ENCODE measurements at regions not wholly inside any gene's neighbourhood (a gene's known extent, or its start where the extent isn't known, plus 50 kb on each side); places are given as distances from the start of the nearest gene placed in this dataset.

- no peak for DNase-seq (ENCODE audit: low read depth in 2 of 2)
Observed at GRCh38 chr1:30516485-30516858, 206.9 kb downstream of the MATN1 start.

GRCh38 chr1:30515755-30516484 is 207.5 kb downstream of the MATN1 start:
- no peak for DNase-seq (ENCODE audit: low read depth in 2 of 2)

GRCh38 chr1:30514945-30515344 is 208.4 kb downstream of the MATN1 start:
- no peak for DNase-seq (ENCODE audit: low read depth in 2 of 2)

GRCh38 chr1:30514137-30514654 is 209.2 kb downstream of the MATN1 start:
- DNase-seq (ENCODE audit: low read depth in 2 of 2) = no peak

GRCh38 chr1:30513396-30514136 is 209.8 kb downstream of the MATN1 start:
- no peak for DNase-seq (ENCODE audit: low read depth in 2 of 2)

- DNase-seq (ENCODE audit: low read depth in 2 of 2) = no peak
Observed at GRCh38 chr1:30512914-30513265, 210.5 kb downstream of the MATN1 start.

GRCh38 chr1:30511991-30512913 is 211.1 kb downstream of the MATN1 start:
- DNase-seq (ENCODE audit: low read depth in 2 of 2) = no peak

GRCh38 chr1:30511563-30511962 is 211.8 kb downstream of the MATN1 start:
- DNase-seq (ENCODE audit: low read depth in 2 of 2) = no peak

- DNase-seq (ENCODE audit: low read depth in 2 of 2) = no peak
Observed at GRCh38 chr1:30511106-30511505, 212.3 kb downstream of the MATN1 start.

GRCh38 chr1:30509670-30510069 is 213.7 kb downstream of the MATN1 start:
- no peak for DNase-seq (ENCODE audit: low read depth in 2 of 2)

- DNase-seq (ENCODE audit: low read depth in 2 of 2) = no peak
Observed at GRCh38 chr1:30508611-30509010, 214.8 kb downstream of the MATN1 start.

GRCh38 chr1:30508175-30508448 is 215.3 kb downstream of the MATN1 start:
- DNase-seq (ENCODE audit: low read depth in 2 of 2) = no peak

GRCh38 chr1:30507401-30508174 is 215.8 kb downstream of the MATN1 start:
- DNase-seq (ENCODE audit: low read depth in 2 of 2) = no peak

GRCh38 chr1:30507016-30507312 is 216.4 kb downstream of the MATN1 start:
- no peak for DNase-seq (ENCODE audit: low read depth in 2 of 2)

- no peak for DNase-seq (ENCODE audit: low read depth in 2 of 2)
Observed at GRCh38 chr1:30506291-30507015, 216.9 kb downstream of the MATN1 start.

- no peak for DNase-seq (ENCODE audit: low read depth in 2 of 2)
Observed at GRCh38 chr1:30505853-30506252, 217.5 kb downstream of the MATN1 start.

- no peak for DNase-seq (ENCODE audit: low read depth in 2 of 2)
Observed at GRCh38 chr1:30492451-30492850, 230.9 kb downstream of the MATN1 start.

GRCh38 chr1:30491831-30492230 is 231.6 kb downstream of the MATN1 start:
- no peak for DNase-seq (ENCODE audit: low read depth in 2 of 2)

GRCh38 chr1:30490554-30491053 is 232.8 kb downstream of the MATN1 start:
- DNase-seq (ENCODE audit: low read depth in 2 of 2) = no peak

- DNase-seq (ENCODE audit: low read depth in 2 of 2) = no peak
Observed at GRCh38 chr1:30489737-30490389, 233.5 kb downstream of the MATN1 start.

Data from lung microvascular endothelial cell (primary cell).